ENCODE measurements at regions not wholly inside any gene's neighbourhood (a gene's known extent, or its start where the extent isn't known, plus 50 kb on each side); places are given as distances from the start of the nearest gene placed in this dataset.

DNA sequence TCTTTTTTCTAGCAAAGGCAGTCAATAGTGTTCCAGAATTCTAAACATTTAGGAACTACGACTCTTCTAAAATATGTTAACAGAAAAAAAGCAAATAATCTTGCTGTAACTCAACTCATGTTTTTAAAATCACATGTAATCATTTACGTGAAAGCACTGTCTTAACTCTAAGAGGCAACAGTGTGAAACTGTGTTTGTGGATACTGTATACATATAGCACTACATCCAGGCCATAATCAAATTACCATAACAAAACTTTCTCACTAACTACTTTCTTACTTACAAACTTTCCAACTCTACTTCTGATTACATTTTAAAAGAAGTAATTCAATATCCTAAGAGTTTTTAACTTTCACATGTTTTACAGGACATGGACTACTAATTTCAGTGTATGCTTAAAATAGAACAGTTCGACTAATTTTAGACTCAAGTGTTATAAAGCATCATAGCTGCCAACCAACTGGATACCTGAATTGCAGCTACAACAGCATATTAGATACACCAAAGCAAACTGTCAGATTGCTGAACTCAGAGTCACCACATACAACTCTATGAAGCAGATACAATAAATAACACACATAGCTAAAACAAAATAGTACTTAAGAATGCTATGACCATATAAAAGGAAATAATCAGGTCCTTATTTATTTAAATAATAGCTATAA, 121.6 kb upstream of the BEND6 start:
- no peak for TF ChIP-seq EP300 (IDR thresholded peaks at IDR 0.05)
- no peak for TF ChIP-seq POLR2AphosphoS5 (IDR thresholded peaks at IDR 0.05)
